Psoas muscle (tissue), 7 donors: ENCODE measurements at regions not wholly inside any gene's neighbourhood (a gene's known extent, or its start where the extent isn't known, plus 50 kb on each side); places are given as distances from the start of the nearest gene placed in this dataset.

ENCODE experiments used
- ATAC-seq, 4 donors: fragments of 200-7000 bp; cut with Tn5 transposase; one replicate each; pipeline ENCODE4 v1.9.1; 2020; ENCODE audit warnings: moderate library complexity in 3 of 4, mild to moderate bottlenecking in 2 of 4
- DNase-seq, 2 donors: peaks; one replicate each; pipeline ENCODE4 v3.0.0-alpha.2; 2020
- H3K27ac ChIP-seq: fragments of 200-600 bp; one replicate; pipeline ENCODE4 v1.8.0; 2022
- H3K27me3 ChIP-seq, 3 donors: fragments of 200-600 bp in 1 of 3; one replicate each; pipeline versions ENCODE4 v1.6.1 to v1.8.0; 2013 to 2022; ENCODE audit warnings: low read length in 2 of 3, mild to moderate bottlenecking in 2 of 3, moderate library complexity in 1 of 3; ENCODE audit not compliant: insufficient read depth in 3 of 3
- H3K36me3 ChIP-seq, 2 donors: fragments of 200-600 bp in 1 of 2; one replicate each; pipeline versions ENCODE4 v1.6.1 to v1.8.0; 2013 to 2022; ENCODE audit warnings: low read depth in 1 of 2, mild to moderate bottlenecking in 1 of 2, moderate library complexity in 1 of 2; ENCODE audit not compliant: insufficient read depth in 1 of 2
- H3K4me1 ChIP-seq: fragments of 200-600 bp; one replicate; pipeline ENCODE4 v1.8.0; 2022
- H3K4me3 ChIP-seq: fragments of 200-600 bp; one replicate; pipeline ENCODE4 v1.8.0; 2022; ENCODE audit warnings: mild to moderate bottlenecking
- H3K9me3 ChIP-seq: fragments of 200-600 bp; one replicate; pipeline ENCODE4 v1.8.0; 2022
- CTCF ChIP-seq: fragments of 200-600 bp; IDR thresholded peaks from one replicate; pipeline ENCODE4 v1.8.0; 2022; ENCODE audit warnings: antibody characterized with exemption
- WGBS, 3 donors: extraction: QIAGEN DNeasy Blood & Tissue Kit; methylation state at CpG; one replicate each; pipeline versions ENCODE4 v1.1.6 to v1.1.7; 2013; 5-methylcytosine and 5-hydroxymethylcytosine counted together
- intact Hi-C, 2 donors: fragments of 100-400 bp; cut with DNase I; formaldehyde crosslinking; loops; one replicate each; pipeline versions ENCODE4 v1.11.0 to v1.14.2; 2022
- donor health status: healthy with polysubstance abuse.
- donor health status: DM: no; HTN: no; CAD: no; lungs with moderate emphysema.
- donor health status: Bipolar disorder and iron deficiency.
- donor health status: healthy.
- donor health status: DM: yes; HTN: yes; CAD: no.
- donor health status: DM: no; HTN: no; CAD: no.
- donor health status: DM: yes; HTN: yes; CAD: no.

DNA sequence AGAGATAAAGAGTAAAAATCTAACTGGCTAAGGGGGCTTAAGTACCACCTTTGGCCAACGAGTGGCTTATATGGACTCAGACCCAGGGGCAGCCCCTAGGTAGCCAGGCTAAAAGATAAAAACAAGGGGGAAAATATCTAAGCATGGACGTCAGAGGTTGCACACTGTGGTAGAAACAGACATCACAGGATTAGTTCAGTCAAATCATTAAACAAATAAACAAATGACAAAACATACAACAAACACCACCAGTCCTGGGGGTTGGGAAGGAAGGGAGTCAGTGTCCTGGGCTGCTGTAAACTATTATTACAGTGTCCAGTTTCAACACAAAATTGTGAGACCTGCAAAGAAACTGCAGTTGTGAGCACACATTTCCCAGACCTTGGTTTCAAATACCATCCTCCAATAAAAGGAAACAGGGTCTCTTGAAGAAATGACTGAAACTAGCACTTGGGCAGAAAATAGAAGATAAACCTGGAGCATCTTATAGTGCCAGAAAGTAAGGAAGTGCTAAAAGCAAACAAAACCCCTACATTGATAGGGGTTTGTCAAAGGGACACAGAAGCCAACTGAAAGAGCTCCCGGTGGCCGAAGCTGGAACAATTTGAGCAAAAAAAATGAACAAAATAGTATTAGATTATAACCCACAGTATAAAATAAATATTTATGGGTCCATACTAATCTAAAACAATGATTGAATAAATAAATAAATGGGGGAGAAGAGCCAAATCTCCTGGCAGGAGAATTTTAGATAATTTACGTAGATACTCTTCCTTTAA, 154.8 kb upstream of the KLF7 start:
- Histone ChIP-seq H3K36me3 (no peaks in the 10 kb centered on the region), H3K9me3 (no peaks in the 10 kb centered on the region), H3K27ac (no peak overlapping the region), H3K4me1 (no peaks in the 10 kb centered on the region), H3K27me3 (peaks cover 0 to 3% (median 0%) of the 10 kb centered on the region in 3 donors), H3K4me3 (no peak overlapping the region)
- WGBS, 3 donors, result 59 to 64% (median 62%) methylated on average over 5 of the region's 5 CpGs
- ATAC-seq (no peak), DNase-seq (no peak)
- intact Hi-C loops, result no loop called here
- TF ChIP-seq CTCF, result no peak

DNA sequence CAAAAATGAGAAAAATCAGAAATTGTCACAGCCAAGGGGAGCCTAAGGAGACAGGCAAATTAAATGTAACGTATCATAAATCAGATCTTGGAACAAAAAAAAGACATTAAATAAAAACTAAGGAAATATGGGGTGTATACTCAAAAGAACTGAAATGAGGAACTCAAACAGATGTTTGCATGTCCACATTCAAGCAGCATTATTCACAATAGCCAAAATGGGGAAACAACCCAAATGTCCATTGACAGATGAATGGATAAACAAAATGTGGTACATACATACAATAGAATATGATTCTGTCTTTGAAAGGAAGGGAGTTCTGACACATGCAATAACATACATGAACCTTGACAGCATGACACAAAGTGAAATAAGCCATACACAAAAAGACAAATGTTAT, 155.8 kb upstream of the KLF7 start:
- no peak for DNase-seq
- no peak for TF ChIP-seq CTCF
- H3K9me3 ChIP-seq, result no peaks in the 10 kb centered on the region
- H3K4me1 ChIP-seq, result no peaks in the 10 kb centered on the region
- H3K27me3 ChIP-seq, result peaks cover 0 to 3% (median 0%) of the 10 kb centered on the region in 3 donors
- H3K27ac ChIP-seq, result no peak overlapping the region
- intact Hi-C loops, result no loop called here
- H3K36me3 ChIP-seq, result no peaks in the 10 kb centered on the region
- no peak for ATAC-seq
- H3K4me3 ChIP-seq, result no peak overlapping the region
- 94 to 97% (median 97%) methylated on average over 1 of the region's 1 CpG for WGBS, 3 donors

- H3K36me3 ChIP-seq, result no peaks in the 10 kb centered on the region
Measured at GRCh38 chr2:207324001-207324400, 158.3 kb upstream of the KLF7 start.

GRCh38 chr2:207327513-207327912, 161.8 kb upstream of the KLF7 start:
- Histone ChIP-seq H3K27me3 (no peaks in the 10 kb centered on the region), H3K27ac (no peak overlapping the region), H3K36me3 (no peaks in the 10 kb centered on the region), H3K4me3 (no peak overlapping the region), H3K9me3 (no peaks in the 10 kb centered on the region), H3K4me1 (no peaks in the 10 kb centered on the region)
- DNase-seq, result no peak
- no peak for TF ChIP-seq CTCF
- intact Hi-C loops, result no loop called here
- ATAC-seq, result no peak
- WGBS, 3 donors, result 75 to 92% (median 86%) methylated on average over 1 of the region's 1 CpG

More at GRCh38 chr2:207324001-207324400, 158.3 kb upstream of the KLF7 start:
- DNase-seq (no peak), ATAC-seq (no peak)
- Histone ChIP-seq H3K27ac (no peak overlapping the region), H3K4me3 (no peak overlapping the region), H3K4me1 (no peaks in the 10 kb centered on the region), H3K27me3 (peaks cover 0 to 3% (median 0%) of the 10 kb centered on the region in 3 donors), H3K9me3 (no peaks in the 10 kb centered on the region)
- no peak for TF ChIP-seq CTCF
- WGBS, 3 donors, result 79 to 87% (median 87%) methylated on average over 1 of the region's 1 CpG
- intact Hi-C loops, result no loop called here

DNA sequence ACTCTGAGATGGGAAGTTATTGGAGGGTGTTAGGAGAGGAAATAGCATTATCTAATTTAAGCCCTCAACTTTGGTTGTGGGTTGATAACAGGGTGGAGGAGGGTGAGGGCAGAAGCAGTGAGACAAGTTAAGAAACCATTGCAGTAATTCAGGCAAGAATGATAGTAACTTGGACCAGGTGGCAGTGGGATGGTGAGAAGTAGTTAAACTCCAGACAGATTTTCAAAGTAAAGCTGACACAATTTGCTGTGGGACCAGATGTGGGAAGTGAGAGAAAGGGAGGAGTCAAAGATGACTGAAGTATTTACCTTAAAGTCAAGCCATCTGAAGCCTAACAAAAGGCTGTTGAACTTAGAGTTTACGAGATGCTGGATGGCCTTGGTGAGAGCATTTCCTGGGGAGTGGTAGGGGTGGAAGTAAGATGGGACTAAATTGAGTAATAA, 163.2 kb upstream of the KLF7 start:
- intact Hi-C loops, result no loop called here
- 70 to 80% (median 71%) methylated on average over 1 of the region's 1 CpG for WGBS, 3 donors
- ATAC-seq, result no peak

More for the DNA sequence above, 163.2 kb upstream of the KLF7 start:
- no peaks in the 10 kb centered on the region for H3K4me1 ChIP-seq
- H3K27ac ChIP-seq, result no peak overlapping the region
- H3K9me3 ChIP-seq, result no peaks in the 10 kb centered on the region
- TF ChIP-seq CTCF, result no peak
- DNase-seq, result no peak
- H3K4me3 ChIP-seq, result no peak overlapping the region
- no peaks in the 10 kb centered on the region for H3K27me3 ChIP-seq
- no peaks in the 10 kb centered on the region for H3K36me3 ChIP-seq
